ENCODE measurements at regions not wholly inside any gene's neighbourhood (a gene's known extent, or its start where the extent isn't known, plus 50 kb on each side); places are given as distances from the start of the nearest gene placed in this dataset.

DNA sequence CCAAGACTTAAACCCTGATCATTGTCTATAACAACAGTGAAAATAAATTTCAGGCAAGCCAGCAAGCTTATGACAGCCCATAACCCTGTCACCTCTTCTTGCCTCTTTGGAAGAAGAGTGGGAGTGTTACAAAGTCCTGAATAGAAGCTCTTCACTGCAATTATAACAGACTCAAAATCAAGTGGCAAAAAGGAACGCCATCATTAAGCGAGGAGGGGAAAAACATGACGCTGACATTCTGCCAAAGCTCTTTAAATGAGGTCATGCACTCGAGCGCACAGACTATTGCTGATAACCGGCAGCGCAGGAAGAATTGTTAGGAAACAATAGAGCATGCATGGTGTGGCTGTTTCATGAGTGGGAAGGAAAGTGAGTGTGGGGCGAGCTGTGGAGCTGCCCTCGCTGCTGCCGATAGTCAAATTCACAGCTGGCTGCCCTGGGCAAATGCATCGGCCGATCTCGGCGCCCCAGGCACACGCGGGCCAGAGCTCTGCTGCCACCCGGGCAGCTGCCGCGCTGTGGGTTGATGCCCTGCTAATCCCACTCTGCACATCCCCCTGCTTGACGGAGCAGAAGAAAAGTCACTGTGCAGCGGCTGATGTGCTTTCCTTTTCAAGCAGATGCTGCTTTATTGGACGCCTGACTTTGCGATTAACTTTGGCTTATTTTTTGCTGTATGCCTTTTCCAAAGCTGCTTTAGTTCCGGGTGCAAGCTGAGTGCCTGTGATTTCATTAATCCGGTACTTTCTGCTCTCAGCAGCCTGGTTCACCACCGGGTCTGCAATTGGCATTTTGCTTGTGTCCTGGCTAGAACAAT, 102.4 kb upstream of the ST6GALNAC5 start:
- peak; percentile 14 for DNase-seq

DNA sequence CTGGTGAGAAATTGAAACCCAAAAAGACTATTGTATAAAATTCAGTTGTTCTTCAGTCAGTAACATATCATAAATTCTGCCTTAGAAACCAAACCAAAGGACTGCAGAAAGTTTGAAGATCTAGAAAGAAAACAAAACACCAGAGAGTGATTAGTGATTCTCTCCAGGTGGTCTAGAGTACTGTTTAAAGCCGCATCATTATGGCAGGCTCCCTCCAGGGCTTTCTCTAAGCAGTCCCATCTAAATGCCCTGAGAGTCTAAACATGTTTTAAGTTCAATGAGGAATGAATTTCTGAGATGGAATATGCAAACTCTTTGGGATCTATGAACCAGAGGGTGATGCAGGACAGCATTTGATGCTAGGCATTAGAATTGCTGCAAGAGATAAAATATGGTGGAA, 100.9 kb upstream of the ST6GALNAC5 start:
- no peak for DNase-seq

DNA sequence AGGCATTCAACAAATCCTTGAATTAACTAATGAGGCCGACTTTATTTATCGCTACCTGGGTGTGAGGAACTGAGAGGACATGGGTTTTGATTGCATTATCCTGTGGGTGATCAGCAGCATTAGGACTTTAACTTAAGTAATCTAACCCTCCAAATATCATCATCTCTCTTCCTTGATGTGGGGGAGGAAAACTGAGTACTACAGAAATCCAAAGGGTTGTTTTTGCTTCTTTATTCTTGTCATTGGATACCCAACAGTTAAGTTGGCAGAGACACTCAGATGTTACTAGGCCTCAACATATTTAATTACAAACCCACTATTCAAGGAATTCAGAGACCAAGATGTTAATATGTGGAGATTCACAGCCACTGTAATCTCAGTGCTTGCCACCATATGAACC, 97.4 kb upstream of the ST6GALNAC5 start:
- no peak for DNase-seq

DNA sequence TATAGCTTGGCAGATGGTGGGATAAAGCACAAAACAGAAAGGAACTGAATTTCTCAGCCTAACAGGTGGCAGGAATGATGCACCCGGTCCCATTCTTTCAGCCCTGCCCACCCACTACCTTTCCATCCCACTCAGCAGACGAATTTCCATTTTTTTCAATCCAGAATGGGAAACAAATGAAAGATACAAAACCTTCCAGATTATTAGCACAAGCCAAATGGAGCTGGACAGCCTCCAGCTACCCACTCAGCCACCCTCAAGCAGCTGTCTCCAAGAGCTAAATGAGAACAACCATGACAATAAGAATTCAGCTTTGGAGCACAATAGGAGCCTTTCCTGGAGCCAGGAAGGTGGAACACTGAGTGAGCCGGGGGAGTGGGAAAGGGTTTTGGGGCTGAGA, 96.3 kb upstream of the ST6GALNAC5 start:
- DNase-seq, result no peak

DNA sequence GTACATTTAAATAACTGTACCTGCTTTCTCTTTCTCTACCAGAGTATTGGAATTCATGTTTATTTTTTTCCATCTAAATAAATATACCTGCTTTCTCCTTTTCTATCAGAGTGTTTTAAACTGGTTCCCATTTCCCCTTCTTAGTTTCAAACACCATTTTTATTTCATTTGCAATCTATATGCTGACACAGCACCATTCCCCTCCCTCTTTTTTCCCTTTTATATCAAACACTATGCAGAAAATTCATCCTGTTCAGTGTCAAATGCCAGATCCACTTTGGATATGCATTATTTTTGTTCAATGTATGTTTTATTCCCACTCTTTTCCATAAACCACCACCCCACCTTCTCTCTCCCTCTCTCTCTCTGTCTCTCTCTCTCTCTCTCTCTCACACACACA, 85.8 kb upstream of the ST6GALNAC5 start:
- no peak for DNase-seq

DNA sequence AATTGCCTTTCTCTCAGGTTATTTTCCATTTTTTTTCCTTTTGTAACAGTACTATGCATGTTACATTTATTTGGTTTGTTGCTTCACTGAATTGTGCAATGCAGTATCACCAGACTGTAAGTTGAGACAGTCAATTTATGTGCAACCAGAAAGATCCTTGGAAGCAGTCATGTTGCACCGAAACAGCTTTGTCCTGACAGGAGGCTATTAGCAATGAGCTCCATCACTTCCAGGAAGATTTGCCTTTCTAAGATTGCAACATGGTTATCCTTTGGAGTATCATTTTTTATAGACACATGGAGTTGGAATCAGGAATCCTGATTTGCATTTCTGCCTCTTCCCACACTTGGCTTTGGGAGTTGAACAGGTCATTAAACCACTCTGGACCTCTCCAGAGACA, 84.5 kb upstream of the ST6GALNAC5 start:
- DNase-seq, result no peak

DNA sequence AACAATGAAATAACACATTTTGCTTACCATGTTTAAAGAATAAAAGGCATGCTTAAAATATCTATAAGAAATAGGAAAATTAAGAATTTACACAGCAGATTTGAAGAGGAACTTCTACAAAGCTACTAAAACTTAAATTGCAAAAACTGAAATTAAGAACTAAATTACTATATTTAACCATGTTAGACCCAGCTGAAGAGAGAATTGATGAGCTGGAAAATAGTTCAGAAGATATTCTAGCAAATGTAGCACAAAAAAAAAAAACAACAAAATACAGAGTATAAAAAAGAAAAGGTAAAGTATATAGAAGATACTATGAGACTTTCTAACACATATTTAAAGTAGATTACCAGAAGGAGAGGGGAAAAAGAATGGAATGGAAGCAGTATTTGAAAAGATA, 82.8 kb upstream of the ST6GALNAC5 start:
- DNase-seq, result no peak

DNA sequence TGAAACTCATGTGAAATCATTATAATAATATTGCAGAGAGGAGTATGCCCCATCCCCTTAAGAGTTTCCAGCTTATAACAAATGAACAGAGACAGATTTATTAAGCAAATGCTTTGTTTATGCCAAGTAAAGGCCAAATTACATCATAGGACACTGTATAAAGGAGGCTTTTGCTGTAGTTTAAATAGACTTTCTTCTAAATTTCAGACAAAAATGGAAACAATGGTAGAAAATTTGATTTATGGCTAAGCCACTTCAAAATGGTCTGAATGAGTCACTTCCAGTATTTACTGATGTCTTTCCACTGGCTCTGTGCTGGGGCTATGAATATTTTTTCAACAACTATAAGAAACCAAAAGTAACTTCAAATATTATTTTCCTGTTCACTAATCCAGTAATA, 81.1 kb upstream of the ST6GALNAC5 start:
- DNase-seq, result no peak

DNA sequence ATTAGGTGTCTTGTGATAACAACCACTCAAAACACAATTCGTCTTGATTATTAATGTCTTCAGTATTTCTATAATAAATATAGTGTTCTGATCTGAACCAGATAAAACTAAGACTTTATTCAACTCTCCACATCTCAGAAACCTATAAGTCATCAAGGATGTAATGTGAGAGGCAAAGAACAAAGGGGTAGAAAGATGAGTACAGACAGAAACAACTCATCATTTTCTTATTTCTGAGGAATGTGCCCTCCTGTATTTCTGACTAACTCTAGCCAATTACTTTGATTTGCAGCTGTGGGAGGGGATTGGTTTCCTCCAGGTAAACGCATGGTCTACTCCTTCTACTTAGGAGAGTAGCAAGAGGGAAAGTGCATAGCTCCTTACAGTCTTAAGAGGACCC, 73.7 kb upstream of the ST6GALNAC5 start:
- no peak for DNase-seq

DNA sequence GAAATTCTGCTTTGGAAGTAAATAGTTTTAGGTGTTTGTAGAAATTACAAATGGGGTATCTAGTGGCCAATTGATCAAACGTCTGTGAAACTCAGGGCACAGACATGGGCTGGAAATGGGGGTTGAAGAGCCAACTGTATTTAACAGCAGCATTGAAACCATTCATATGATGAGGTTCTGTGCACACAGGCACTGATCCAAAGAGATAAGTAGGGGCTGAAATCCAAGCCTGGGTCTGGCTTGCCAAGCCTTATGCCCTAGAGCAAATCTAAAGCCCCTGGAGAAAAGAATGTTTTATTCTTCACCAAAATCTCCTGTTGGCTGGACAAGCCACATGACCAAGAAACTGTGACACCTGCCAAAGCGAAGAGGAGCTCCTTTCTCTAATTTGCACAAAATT, 67.6 kb upstream of the ST6GALNAC5 start:
- no peak for DNase-seq

DNA sequence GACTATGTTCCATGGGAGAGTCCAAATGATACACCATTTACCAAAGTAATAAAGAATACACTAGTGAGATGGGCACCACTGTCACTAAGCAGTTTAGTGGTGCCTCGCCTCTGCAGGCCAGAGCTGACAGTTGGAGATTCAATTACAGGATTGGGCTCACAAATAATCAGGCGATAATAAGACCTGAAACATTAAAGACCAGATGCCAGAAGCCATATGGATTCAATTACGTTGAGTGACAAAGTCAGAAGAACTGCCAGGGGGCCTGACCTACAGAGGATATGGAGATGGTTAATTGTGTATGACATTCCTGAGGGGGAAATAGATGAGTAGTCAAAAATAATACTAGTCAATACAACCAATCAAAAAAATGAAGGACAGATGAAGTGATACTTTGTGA, 65.2 kb upstream of the ST6GALNAC5 start:
- no peak for DNase-seq

DNA sequence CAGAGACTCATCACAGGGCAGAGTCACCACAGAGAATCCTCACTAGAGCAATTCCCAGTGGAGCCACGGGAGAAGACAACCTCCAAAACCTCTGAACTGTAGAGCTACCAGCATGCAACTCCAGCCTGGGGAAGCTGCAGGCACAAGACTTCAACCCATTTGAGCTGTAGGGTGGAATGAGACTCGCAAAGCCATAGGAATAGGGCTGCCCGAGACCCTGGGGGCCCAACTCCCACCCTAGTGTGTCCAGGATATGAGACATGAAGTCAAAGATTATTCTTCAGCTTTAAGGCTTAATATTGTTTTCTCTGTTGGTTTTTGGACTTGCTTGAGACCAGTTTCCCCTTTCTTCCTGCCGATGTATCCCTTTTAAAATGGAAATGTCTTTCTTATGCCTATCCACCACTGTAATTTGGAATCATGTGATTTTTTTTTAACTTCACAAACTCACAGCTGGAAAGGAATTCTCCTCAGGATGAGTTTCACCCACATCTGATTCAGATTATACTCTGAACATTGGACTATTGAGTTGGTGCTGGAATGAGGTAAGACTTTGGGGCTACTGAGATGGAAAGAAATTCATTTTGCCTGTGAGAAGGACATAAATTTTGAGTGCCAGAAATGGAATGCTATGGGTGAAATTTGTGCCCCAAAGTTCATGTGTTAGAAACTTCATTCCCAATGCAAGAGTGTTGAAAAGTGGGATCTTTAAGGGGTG, 59.6 kb upstream of the ST6GALNAC5 start:
- no peak for DNase-seq

Measured in NCI-H526 treated with DMSO at 0.1 percent for 48 hours (cell line).